Lower lobe of right lung (tissue), 2 donors: ENCODE measurements at regions not wholly inside any gene's neighbourhood (a gene's known extent, or its start where the extent isn't known, plus 50 kb on each side); places are given as distances from the start of the nearest gene placed in this dataset.
A peak's percentile ranks its signal among the peaks of the same experiment; 100 is the strongest.

Experiments
- ATAC-seq, 2 donors: fragments of 200-7000 bp; cut with Tn5 transposase; one replicate each; pipeline ENCODE4 v1.9.1; 2020 to 2022; ENCODE audit warnings: mild to moderate bottlenecking in 2 of 2, moderate library complexity in 2 of 2
- DNase-seq: peaks from one replicate; pipeline ENCODE4 v3.0.0-alpha.2; 2020
- H3K27ac ChIP-seq: fragments of 200-600 bp; one replicate; pipeline ENCODE4 v1.8.0; 2022
- H3K27me3 ChIP-seq: fragments of 200-600 bp; one replicate; pipeline ENCODE4 v1.8.0; 2022; ENCODE audit warnings: low read depth
- H3K36me3 ChIP-seq: fragments of 200-600 bp; one replicate; pipeline ENCODE4 v1.8.0; 2022; ENCODE audit warnings: mild to moderate bottlenecking
- H3K4me1 ChIP-seq: fragments of 200-600 bp; one replicate; pipeline ENCODE4 v1.8.0; 2022
- H3K4me3 ChIP-seq: fragments of 200-600 bp; one replicate; pipeline ENCODE4 v1.8.0; 2022; ENCODE audit warnings: mild to moderate bottlenecking
- H3K9me3 ChIP-seq: fragments of 200-600 bp; one replicate; pipeline ENCODE4 v1.8.0; 2022
- CTCF ChIP-seq: fragments of 200-600 bp; IDR thresholded peaks from one replicate; pipeline ENCODE4 v1.8.0; 2022; ENCODE audit warnings: antibody characterized with exemption, mild to moderate bottlenecking
- intact Hi-C: fragments of 100-400 bp; cut with DNase I; formaldehyde crosslinking; loops from one replicate; pipeline ENCODE4 v1.11.0; 2022
- donor health status: DM: no; HTN: yes; CAD: no; lungs with severe emphysema.

GRCh38 chr10:56561336-56561735 lies 200.3 kb upstream of the ZWINT start:
- Histone ChIP-seq H3K4me3 (no peak overlapping the region), H3K36me3 (no peaks in the 10 kb centered on the region), H3K9me3 (no peaks in the 10 kb centered on the region), H3K4me1 (no peaks in the 10 kb centered on the region), H3K27ac (no peak overlapping the region), H3K27me3 (no peaks in the 10 kb centered on the region)
- TF ChIP-seq CTCF, result no peak
- no peak for ATAC-seq
- no peak for DNase-seq
- intact Hi-C loops, result no loop called here

- Histone ChIP-seq H3K4me3 (no peak overlapping the region), H3K4me1 (no peaks in the 10 kb centered on the region), H3K36me3 (no peaks in the 10 kb centered on the region), H3K27ac (no peak overlapping the region), H3K27me3 (no peaks in the 10 kb centered on the region), H3K9me3 (no peaks in the 10 kb centered on the region)
- intact Hi-C loops, result no loop called here
- DNase-seq, result no peak
- no peak for TF ChIP-seq CTCF
- ATAC-seq, result no peak
Observed at GRCh38 chr10:56551037-56551436, 190.0 kb upstream of the ZWINT start.

DNA sequence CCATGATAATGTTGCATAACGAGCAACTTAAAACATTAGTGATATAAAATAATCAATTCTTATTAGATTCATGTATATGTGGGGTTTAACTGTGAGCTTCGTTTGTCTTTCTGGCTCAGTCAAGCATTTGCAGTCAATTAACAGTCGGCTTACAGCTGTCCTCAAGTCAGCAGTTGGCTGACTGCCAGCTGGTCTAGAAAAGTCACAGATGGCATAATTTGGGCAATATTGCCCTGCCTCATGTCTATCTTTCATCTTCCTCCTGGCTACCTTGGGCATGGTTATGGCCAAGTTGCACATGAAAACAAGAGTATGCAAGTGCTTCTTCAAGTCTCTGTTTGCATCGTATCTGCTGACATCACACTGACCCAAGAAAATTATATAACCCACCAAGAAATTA lies 186.1 kb upstream of the ZWINT start:
- Histone ChIP-seq H3K9me3 (no peaks in the 10 kb centered on the region), H3K27me3 (no peaks in the 10 kb centered on the region), H3K4me1 (no peaks in the 10 kb centered on the region), H3K36me3 (no peaks in the 10 kb centered on the region), H3K27ac (no peak overlapping the region), H3K4me3 (no peak overlapping the region)
- ATAC-seq, result no peak
- TF ChIP-seq CTCF, result no peak
- intact Hi-C loops, result no loop called here
- no peak for DNase-seq

GRCh38 chr10:56537984-56538383 lies 176.9 kb upstream of the ZWINT start:
- H3K4me3 ChIP-seq, result no peak overlapping the region
- H3K9me3 ChIP-seq, result no peaks in the 10 kb centered on the region
- H3K27me3 ChIP-seq, result no peaks in the 10 kb centered on the region
- H3K27ac ChIP-seq, result no peak overlapping the region
- ATAC-seq (peak in 1 of 2 donors; percentile 32), DNase-seq (no peak)
- no peaks in the 10 kb centered on the region for H3K36me3 ChIP-seq
- intact Hi-C loops, result no loop called here
- no peaks in the 10 kb centered on the region for H3K4me1 ChIP-seq
- TF ChIP-seq CTCF, result no peak

DNA sequence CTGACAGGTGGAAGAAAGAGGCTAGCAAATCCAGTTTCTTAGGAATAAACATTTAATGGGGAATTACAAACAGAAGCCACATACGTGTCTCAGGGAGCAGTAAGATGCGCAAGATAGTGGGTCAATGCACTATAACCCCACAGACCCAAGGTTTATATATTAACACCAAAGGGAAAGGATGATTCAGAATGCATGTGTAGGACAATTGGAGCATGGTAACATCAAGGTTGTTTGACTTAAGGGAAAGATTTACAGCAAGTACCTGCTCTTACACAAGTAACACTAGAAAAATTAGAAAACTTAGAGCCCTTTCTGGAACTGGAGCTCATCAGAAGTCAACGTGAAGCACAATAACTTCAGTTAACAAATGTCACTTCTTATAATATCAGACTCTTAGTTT lies 161.1 kb upstream of the ZWINT start:
- DNase-seq, result no peak
- no peak for ATAC-seq
- H3K4me1 ChIP-seq, result no peaks in the 10 kb centered on the region
- no peaks in the 10 kb centered on the region for H3K9me3 ChIP-seq
- no peak overlapping the region for H3K27ac ChIP-seq
- no peaks in the 10 kb centered on the region for H3K36me3 ChIP-seq
- H3K4me3 ChIP-seq, result no peak overlapping the region
- intact Hi-C loops, result no loop called here
- no peak for TF ChIP-seq CTCF
- no peaks in the 10 kb centered on the region for H3K27me3 ChIP-seq

GRCh38 chr10:56508562-56508961 lies 147.5 kb upstream of the ZWINT start:
- peak in 1 of 2 donors; percentile 19 for ATAC-seq
- Histone ChIP-seq H3K27me3 (no peaks in the 10 kb centered on the region), H3K27ac (no peak overlapping the region), H3K9me3 (no peaks in the 10 kb centered on the region), H3K4me3 (no peak overlapping the region), H3K4me1 (no peaks in the 10 kb centered on the region), H3K36me3 (no peaks in the 10 kb centered on the region)
- no peak for DNase-seq
- no peak for TF ChIP-seq CTCF
- intact Hi-C loops, result no loop called here
